GM21367 (cell line): ENCODE measurements at regions not wholly inside any gene's neighbourhood (a gene's known extent, or its start where the extent isn't known, plus 50 kb on each side); places are given as distances from the start of the nearest gene placed in this dataset.
"Not testable (repeated sequence)": the region's sequence is repeated elsewhere in the genome, so short reads cannot be mapped to it uniquely, and the experiment has no call there.

Experiments used
- ATAC-seq: cut with Tn5 transposase; IDR thresholded peaks from one replicate; pipeline ENCODE4 v1.9.1; 2021; ENCODE audit not compliant: unreplicated experiment

DNA sequence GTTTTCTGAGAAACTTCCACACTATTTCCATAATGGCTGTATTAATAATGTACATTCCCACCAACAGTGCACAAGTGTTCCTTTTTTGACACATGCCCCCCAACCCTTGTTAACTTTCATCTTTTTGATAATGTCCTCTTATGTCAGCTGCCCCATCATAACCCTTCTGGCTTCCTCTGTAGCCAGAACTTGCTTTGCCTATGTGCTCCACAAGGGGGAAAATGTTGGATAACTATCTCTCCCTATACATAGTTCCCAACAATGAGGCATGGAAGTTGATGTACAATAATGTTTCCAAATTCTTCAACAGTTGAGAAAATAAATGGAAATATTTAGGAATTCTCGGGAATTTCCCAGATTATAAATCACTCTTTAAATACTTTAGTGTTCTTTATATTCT lies 142.9 kb downstream of the ASB9 start:
- ATAC-seq, result no peak

DNA sequence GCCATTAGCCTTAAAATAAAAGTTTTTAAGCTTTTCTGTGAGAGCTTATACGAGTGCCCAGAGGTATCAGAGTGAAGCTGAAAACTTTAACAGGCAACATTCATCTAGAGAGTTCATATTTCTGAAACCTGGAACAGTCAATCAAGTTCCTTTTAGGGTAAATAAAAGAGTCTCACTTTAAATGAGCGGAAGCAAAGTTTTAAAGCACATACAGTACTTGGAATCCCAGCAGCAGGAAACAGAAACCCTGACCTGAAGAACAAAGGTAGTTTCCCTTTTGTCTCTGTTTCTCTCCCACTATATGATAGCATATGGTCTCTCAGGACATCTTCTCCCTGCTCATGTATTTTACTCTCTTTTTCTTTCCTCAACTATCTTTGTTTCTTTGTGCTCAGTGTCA lies 153.0 kb downstream of the ASB9 start:
- ATAC-seq, result no peak

DNA sequence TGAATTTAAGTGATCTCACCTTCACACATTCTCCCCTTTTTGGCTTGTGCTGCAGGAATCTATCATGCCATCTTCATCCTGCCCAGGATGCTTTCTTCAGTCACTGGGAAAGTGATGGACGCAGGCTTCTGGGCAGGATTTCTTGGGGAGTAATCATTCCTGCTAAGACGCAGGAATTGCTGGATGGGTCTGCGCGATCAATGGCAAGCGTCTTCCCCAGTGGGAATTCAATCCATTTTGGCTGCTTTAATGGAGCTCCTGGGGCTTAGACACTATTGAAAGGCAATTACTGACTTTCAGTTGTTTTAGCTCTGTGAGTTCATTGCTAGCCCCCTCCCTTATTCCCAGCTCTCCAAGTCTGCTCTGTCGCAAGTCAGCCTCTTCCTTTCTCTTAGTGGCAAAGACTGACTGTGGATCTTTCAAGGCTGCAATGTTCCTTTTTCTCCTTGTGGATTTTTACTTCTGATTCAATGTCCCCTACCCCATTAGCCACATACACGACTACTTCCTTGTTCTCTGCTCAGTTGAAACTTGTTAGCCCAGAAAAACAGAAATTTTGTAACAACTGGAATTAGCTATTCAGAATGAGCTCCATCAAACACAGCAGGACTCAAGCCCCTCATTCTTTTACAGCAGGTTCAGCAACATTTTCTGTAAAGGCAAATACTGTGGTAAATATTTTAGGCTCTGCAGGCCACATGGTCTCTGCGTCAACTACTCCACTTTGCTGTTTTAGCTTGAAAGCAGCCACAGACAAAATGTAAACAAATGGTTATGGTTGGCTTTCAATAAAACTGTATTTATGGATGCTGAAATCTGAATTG lies 154.9 kb downstream of the ASB9 start:
- ATAC-seq, result no peak

DNA sequence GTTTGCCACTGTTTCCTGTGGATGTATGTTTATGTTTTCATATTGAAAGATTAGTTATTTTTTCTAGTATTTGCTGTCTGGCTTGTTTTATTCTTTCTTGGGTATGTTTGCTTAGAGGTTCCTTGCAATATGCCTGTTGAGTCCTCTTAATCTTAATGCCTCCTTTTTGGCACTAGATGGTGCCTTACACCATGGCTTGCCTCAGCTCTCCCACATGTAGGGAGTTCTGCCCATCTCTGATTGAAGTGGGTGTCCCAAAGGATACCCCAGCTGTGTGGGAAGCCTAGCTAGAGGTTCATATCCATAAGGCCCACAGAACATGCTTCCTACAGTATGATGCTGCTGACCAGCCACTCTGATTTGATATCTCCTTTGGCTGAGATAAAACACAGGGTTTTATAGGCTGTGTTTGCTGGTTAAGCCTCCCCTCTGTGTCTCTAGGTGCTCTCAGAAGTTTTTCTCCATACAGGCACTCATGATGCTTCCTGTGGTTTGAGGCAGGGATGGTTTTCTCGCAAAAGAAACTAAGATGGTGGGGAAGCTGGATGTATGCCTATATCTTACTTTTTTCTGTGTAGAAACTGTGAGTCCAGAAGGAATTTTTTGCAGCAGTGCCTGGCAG lies 162.4 kb downstream of the ASB9 start:
- no peak for ATAC-seq

DNA sequence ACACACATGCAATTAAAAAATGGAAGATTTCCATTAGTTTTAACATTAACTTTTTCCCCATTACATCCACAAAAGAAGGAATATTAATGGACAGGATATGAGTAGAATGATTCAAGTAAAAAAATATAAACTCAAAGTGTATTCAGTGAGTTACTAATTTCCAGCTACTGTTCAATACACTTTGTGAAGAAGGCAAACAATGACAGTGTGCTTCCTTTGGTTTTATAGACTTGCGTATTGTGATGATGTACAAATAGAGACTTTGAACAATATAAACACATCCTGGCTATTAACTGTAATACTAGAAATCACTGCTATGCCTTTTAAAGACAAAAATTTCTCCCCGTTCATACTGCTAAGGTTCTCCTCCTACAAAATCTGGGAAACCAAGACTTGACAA lies 171.4 kb downstream of the ASB9 start:
- no peak for ATAC-seq

DNA sequence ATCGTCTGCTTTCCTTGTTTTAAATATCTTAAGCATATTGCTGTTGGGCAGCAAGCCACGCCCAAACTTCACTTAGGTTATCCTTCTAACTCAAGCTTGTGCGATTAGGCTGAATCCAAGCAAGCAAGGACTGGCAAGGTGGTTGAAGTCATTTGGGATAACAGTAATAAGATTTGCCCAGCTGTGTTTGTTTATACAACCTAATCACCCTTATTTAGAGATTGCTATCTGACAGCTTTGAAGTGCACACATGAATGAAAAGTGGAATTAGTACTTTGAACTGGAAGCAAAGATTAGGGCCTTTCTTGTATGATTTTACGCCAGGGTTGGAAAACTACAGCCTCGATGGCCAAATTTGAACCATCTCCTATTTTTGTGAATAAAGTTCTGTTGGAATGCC lies 182.1 kb downstream of the ASB9 start:
- ATAC-seq, result no peak

DNA sequence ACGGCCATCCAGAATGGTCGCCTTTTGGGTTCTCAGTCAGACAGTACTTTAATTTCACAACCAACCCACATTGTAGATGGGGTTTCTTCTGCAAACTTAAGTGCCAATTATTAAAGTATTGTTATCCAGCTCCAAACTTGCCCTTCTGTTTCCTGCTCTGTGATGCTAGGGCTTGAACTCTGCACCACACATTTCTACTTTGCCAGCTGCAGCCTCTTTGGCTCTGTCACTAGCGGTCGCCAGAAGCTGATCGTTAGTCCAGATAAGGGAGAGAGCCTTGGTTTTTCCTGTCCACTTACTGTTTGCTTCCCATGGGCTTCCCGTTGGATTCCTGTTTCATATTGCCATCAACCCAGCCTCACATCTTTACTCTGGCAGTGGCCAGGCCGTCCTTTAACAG lies 196.6 kb downstream of the ASB9 start:
- ATAC-seq, result no peak

DNA sequence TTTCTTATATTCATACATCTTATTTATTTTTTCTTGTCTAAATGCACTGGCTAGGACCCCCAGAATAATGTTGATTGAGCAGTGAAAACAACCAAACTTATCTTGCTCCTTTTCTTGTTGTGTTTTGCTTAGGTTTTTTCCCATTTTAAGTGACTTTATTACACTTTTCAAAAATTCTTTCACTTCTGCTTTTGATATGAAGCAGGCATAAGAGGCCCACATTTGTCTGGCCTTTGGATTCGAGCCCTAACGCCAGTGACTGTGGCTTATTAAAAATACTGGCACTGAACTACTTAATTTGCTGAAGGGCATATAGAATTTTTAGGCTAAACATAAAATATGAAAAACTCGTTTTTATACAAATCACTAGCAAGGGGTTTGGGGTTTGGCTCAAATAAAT lies 197.0 kb downstream of the ASB9 start:
- no peak for ATAC-seq

DNA sequence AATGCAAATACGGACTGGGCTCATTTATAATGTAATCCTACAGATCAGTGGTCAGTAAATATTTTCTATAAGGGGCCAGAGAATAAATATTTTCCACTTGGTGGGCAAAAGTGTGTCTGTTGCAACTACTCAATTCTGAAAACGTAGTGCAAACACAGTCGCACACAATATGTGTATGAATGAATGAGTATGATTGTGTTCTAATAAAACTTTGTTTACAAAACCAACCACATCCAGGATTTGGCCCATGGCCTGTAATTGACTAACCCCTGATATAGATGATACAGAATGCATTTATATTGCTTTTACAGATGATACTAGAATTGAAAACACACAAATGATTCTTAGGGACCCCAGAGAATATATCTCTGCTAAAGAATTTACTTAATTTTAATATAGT lies 197.6 kb downstream of the ASB9 start:
- no peak for ATAC-seq

DNA sequence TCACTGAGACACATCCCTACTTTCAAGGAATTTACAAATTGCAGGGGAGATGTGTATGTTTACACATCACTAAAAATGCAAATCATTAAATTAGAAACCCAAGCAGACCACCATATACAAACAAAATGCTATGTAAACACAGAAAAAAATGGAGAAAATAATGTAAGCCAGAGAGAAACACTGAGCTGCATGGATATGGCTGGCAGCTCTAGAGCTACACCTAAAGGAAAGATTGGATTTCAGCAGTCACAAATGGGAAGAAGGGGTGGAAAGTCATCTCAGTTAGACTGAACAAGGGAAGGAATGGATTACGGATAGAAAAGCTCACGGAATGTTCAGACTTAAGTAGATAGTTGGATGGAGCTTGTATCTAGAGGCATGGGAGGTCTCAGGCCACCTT lies 186.3 kb downstream of the MOSPD2 start:
- ATAC-seq, result no peak

DNA sequence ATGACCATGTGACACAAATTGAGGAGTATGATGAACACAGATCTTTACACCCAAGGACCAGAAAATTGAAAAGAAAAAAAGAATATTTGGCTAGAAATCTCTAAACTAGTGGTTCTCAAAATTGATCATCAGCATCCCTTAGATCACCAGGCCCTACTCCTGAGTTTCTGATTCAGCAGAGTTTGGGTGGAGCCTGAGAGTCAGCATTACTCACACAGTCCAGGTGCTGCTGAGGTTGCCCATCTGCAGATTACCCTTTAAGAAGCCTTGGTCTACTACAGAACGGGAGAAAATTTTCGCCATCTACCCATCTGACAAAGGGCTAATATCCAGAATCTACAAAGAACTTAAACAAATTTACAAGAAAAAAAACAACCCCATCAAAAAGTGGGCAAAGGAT lies 182.8 kb downstream of the MOSPD2 start:
- no peak for ATAC-seq

DNA sequence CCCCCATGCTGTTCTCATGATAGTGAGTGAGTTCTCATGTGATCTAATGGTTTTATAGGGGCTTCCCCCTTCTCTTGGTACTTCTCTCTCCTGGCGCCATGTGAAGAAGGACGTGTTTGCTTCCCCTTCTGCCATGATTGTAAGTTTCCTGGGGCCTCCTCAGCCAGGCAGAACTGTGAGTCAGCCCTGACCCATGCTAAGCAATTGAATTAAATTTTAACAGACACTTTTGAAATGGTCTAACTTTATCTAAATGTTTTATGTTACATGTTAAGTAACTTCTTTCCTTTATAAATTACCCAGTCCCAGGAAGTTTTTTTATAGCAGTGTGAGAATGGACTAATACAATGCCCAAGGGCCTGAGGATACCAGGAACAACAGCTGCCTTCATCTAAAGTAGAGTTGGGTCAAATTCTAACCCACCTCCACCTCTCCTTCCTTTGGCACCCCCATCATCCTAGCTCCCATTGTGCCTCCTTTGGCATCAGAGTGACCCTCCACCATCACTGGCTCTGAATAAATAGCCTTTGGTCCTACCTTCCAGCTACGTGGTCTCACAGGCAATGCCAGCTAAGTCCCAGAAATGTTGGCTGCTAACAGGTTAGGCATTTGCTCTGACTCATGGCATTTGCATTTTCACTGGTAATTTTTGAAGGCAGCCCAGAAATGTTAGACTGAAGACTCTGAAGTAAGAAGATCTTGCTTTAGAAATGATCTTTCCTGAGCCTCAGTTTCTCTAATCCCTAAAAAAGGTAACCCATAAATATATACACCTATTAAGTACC lies 182.1 kb downstream of the MOSPD2 start:
- ATAC-seq, result no peak

DNA sequence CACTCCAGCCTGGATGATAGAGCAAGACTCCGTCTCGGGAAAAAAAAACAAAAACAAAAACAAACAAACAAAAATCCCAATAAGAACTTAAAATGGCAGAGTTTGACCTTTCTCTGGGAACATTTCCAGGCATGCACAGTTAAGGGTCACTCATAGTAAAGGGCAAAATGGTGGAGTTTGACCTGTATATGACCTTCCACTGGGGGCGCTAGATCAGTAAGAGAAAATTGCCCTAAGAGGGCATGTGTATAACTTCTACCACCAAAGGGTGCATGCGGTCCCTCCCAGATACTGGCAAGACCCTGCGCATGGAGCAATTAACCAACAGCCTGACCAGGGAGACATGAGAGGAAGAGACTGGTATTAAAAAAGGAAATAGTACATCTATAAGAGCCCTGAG lies 177.2 kb downstream of the MOSPD2 start:
- no peak for ATAC-seq

DNA sequence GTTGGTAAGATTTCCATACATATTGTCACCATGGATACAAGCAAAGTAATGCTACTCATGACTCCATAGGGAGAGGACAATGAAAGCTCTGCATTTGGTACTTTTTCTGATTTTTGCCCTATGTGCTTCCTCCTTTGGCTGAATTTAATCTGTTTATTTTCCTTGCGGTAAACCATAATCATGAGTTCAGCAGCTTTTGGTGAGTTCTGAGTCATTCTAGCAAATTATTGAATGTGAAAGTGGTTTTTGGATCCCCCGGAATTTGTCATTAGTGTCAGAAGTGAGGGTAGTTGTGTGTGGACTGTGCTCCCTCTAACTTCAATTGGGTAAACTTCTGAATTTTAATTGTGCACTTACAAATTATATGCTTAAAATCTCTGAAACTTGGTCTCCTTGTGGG lies 170.3 kb downstream of the MOSPD2 start:
- no peak for ATAC-seq

DNA sequence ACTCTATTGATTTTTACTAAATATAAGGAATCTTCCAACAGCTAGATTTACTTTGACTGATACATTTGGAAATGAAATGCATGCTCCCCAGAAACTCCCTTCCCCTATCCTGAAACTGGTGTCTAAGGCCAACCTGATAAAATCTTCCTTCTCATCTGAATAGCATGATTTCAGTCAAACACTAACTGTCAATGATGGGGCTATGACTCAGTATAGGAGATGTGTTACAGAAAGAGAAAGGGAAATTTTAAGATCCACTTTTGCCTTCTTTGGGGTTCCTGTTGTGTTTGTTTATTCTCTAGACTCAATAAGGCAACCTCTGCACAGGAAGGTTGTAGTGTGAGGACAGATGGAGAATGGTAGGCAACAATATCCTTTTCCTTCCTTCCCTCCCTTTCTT lies 160.7 kb downstream of the MOSPD2 start:
- no peak for ATAC-seq

DNA sequence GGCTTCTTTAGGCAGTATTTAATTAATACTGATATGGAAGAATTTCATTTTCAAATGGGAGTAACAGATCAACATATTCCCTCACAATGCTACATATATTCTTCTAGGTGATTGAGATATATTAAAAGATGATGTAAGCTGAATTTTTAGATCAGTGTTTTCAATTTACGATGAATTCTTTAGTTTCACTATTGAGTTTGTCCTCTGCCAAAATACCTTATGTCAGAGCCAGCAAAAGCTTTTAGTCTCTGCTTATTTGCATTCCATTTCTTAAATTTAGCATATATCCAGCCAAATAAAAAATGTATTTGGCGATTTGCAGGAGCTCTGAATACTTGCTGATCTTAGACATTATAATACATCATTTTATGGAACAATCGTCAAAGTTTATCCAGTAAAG lies 144.3 kb downstream of the MOSPD2 start:
- no peak for ATAC-seq

DNA sequence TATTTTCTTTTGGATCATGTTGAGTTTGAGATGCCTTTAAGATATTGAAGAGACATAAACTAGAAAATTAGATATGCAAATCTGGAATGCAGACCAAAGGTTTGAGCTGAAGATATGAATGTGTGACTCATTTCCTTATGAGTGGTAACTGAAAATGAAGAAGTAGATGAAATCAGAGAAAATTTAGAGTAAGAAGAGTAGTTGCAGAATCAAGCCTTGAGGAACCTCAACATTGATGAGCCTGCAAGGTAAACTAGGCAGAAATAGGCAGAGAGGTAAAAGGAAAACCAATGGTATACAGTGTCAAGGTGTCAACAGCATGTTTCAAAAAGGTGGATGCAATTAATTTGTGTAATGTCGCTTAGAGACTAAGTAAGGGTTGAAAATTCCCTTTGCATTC lies 142.8 kb downstream of the MOSPD2 start:
- ATAC-seq, result no peak

DNA sequence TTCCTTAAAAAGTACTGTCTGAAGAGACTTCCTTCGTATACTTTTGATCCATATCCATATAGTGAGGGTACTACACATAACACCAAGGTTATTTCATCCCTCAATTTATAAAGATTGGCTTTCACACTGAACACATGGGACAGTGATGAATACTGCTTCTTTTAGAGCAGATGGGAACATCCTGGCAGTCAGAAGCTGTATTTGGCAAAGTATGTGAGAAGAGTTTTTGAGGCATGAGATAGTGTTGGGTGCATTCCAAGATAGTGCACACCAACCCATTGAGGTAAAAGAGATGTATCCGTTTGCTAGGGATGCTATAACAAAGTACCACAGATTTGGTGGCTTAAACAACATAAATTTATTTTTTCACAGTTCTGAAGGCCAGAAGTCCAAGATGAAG lies 141.1 kb downstream of the MOSPD2 start:
- no peak for ATAC-seq

DNA sequence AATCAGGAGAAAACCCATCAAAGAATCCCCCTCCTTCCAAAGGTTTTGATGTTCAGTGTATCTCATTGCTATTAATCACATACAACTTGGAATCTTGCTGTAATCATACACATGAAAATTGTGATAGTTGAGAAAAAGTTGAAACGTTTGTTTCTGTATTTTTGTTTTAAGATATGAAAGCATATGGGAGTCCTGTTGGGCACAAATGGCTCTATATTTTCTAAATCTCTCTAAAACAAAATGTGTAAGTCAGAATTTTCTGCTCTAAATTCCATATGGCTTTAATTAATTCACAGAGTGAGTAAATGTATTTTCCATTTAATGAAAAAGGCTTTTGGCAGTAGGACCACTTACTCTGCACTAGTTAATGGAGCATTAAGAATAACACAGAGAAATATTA lies 140.2 kb downstream of the MOSPD2 start:
- no peak for ATAC-seq

DNA sequence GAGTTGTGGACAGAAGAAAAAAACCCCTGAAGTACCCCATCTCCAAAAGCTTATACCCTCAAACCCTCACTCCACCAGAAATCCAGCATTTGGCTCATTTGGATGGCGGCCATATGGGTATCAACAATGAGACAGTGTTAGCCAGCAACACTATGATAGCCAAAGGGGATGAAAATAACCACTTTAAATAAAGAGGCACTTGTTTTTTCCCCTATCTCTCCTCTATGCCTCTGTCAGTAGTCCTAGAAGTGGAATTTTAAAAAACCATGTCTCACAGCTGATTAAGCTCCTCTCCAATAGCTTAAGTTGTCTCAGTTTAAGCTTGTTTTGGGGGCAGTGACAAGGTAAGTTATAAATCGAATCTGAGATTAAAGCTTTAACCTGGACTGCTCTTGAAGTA lies 124.0 kb downstream of the MOSPD2 start:
- ATAC-seq, result no peak

DNA sequence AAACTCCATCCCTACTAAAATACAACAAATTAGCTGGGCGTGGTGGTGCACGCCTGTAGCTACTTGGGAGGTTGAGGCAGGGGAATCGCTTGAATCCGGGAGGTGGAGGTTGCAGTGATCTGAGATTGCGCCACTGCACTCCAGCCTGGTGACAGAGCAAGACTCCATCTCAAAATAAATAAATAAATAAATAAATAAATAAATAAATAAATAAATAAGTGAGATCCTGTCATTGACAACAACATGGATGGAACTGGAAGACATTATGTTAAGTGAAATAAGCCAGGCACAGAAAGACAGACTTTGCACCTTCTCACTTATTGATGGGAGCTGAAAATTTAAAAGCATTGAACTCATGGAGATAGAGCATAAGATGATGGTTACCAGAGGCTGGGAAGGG lies 111.2 kb downstream of the MOSPD2 start:
- ATAC-seq, result not testable (repeated sequence)
